ENCODE measurements at regions not wholly inside any gene's neighbourhood (a gene's known extent, or its start where the extent isn't known, plus 50 kb on each side); places are given as distances from the start of the nearest gene placed in this dataset.

GRCh38 chr1:222140206-222140605, 398.3 kb upstream of the DUSP10 start:
- TF ChIP-seq CTCF (IDR thresholded peaks at IDR 0.05 in 8 of 11, conservative IDR thresholded peaks at IDR 0.05 in 3 of 11) (no peak), POLR2A (IDR thresholded peaks at IDR 0.05) (no peak), POLR2AphosphoS5 (IDR thresholded peaks at IDR 0.05) (no peak)
